Keratinocyte (primary cell): ENCODE measurements at regions not wholly inside any gene's neighbourhood (a gene's known extent, or its start where the extent isn't known, plus 50 kb on each side); places are given as distances from the start of the nearest gene placed in this dataset.

Source experiments
- CTCF ChIP-seq, 3 experiments: IDR thresholded peaks in 1 of 3; conservative IDR thresholded peaks in 1 of 3; optimal IDR thresholded peaks in 1 of 3; 2 replicates in 2 of 3; 3 replicates in 1 of 3; pipeline versions ENCODE3 to v1.5.1; 2011; ENCODE audit warnings: low read length in 3 of 3, mild to moderate bottlenecking in 3 of 3, moderate library complexity in 2 of 3, control low read depth in 1 of 3, inconsistent platforms in 1 of 3; ENCODE audit not compliant: insufficient read depth in 2 of 3; ENCODE audit errors: extremely low read depth in 1 of 3
- EZH2 ChIP-seq: IDR thresholded peaks from one replicate; pipeline ENCODE4 v1.6.1; 2012; ENCODE audit warnings: inconsistent platforms, mild to moderate bottlenecking, low read length, moderate library complexity

GRCh38 chr22:22759371-22759770 is 115.0 kb downstream of the GGTLC2 start:
- no peak for TF ChIP-seq EZH2
- no peak for TF ChIP-seq CTCF (optimal IDR thresholded peaks at IDR 0.05 in 1 of 3, IDR thresholded peaks at IDR 0.05 in 1 of 3, conservative IDR thresholded peaks at IDR 0.05 in 1 of 3; ENCODE audit: extremely low read depth in 1 of 3, insufficient read depth in 2 of 3, low read length in 3 of 3)
